Vagina (tissue), 2 donors: ENCODE measurements at regions not wholly inside any gene's neighbourhood (a gene's known extent, or its start where the extent isn't known, plus 50 kb on each side); places are given as distances from the start of the nearest gene placed in this dataset.

Source experiments
- DNase-seq, 2 donors: peaks; one replicate each; pipeline ENCODE4 v3.0.0-alpha.2; 2017; ENCODE audit errors: extremely low spot score in 2 of 2
- H3K27ac ChIP-seq: fragments of 200-600 bp; sonication (generic); one replicate; pipeline ENCODE4 v1.5.1; 2019
- H3K27me3 ChIP-seq: fragments of 200-600 bp; sonication (generic); one replicate; pipeline ENCODE4 v1.5.1; 2019
- H3K36me3 ChIP-seq, 2 donors: fragments of 200-600 bp; sonication (generic); one replicate each; pipeline ENCODE4 v1.5.1; 2017 to 2019
- H3K4me1 ChIP-seq: fragments of 200-600 bp; sonication (generic); one replicate; pipeline ENCODE4 v1.5.1; 2019
- H3K4me3 ChIP-seq, 2 donors: fragments of 200-600 bp; sonication (generic); 1 replicate in 1 of 2; 2 replicates in 1 of 2; pipeline ENCODE4 v1.5.1; 2016 to 2019
- H3K9me3 ChIP-seq: fragments of 200-600 bp; sonication (generic); one replicate; pipeline ENCODE4 v1.5.1; 2019
- POLR2A ChIP-seq, 2 donors: fragments of 450-650 bp; IDR thresholded peaks; one replicate each; pipeline ENCODE4 v1.6.1; 2017; ENCODE audit warnings: antibody characterized with exemption in 2 of 2, mild to moderate bottlenecking in 2 of 2, moderate library complexity in 2 of 2
- POLR2AphosphoS5 ChIP-seq, 2 donors: sonication (generic); formaldehyde crosslinking; IDR thresholded peaks; one replicate each; pipeline ENCODE4 v1.9.0; 2017; ENCODE audit warnings: antibody characterized with exemption in 2 of 2, mild to moderate bottlenecking in 2 of 2, low read depth in 1 of 2; ENCODE audit not compliant: insufficient read depth in 1 of 2
- intact Hi-C: fragments of 100-400 bp; cut with DNase I; formaldehyde crosslinking; loops from one replicate; pipeline ENCODE4 v1.15.1; 2023
- TF ChIP-seq, protein P1 (sequence below), 3 experiments: fragments of 450-650 bp in 2 of 3; fragments of 200-600 bp in 1 of 3; sonication (generic) in 1 of 3; IDR thresholded peaks; one replicate each; pipeline ENCODE4 v1.5.1; 2017 to 2019; ENCODE audit warnings: antibody characterized with exemption in 3 of 3, mild to moderate bottlenecking in 2 of 3, moderate library complexity in 2 of 3

- Histone ChIP-seq H3K4me3 (no peak overlapping the region), H3K27me3 (no peaks in the 10 kb centered on the region), H3K9me3 (no peaks in the 10 kb centered on the region), H3K4me1 (peaks cover 16% of the 10 kb centered on the region), H3K36me3 (no peaks in the 10 kb centered on the region), H3K27ac (no peak overlapping the region)
- intact Hi-C loops = no loop called here
- no peak for DNase-seq
- no peak for TF ChIP-seq POLR2A (IDR thresholded peaks at IDR 0.05)
- TF ChIP-seq, protein P1, sequence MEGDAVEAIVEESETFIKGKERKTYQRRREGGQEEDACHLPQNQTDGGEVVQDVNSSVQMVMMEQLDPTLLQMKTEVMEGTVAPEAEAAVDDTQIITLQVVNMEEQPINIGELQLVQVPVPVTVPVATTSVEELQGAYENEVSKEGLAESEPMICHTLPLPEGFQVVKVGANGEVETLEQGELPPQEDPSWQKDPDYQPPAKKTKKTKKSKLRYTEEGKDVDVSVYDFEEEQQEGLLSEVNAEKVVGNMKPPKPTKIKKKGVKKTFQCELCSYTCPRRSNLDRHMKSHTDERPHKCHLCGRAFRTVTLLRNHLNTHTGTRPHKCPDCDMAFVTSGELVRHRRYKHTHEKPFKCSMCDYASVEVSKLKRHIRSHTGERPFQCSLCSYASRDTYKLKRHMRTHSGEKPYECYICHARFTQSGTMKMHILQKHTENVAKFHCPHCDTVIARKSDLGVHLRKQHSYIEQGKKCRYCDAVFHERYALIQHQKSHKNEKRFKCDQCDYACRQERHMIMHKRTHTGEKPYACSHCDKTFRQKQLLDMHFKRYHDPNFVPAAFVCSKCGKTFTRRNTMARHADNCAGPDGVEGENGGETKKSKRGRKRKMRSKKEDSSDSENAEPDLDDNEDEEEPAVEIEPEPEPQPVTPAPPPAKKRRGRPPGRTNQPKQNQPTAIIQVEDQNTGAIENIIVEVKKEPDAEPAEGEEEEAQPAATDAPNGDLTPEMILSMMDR (IDR thresholded peaks at IDR 0.05) = no peak
- TF ChIP-seq POLR2AphosphoS5 (IDR thresholded peaks at IDR 0.05; ENCODE audit: insufficient read depth in 1 of 2, low read depth in 1 of 2) = no peak
These were observed 135.1 kb downstream of the MRPL14 start for GRCh38 chr6:43992126-43992663.

DNA sequence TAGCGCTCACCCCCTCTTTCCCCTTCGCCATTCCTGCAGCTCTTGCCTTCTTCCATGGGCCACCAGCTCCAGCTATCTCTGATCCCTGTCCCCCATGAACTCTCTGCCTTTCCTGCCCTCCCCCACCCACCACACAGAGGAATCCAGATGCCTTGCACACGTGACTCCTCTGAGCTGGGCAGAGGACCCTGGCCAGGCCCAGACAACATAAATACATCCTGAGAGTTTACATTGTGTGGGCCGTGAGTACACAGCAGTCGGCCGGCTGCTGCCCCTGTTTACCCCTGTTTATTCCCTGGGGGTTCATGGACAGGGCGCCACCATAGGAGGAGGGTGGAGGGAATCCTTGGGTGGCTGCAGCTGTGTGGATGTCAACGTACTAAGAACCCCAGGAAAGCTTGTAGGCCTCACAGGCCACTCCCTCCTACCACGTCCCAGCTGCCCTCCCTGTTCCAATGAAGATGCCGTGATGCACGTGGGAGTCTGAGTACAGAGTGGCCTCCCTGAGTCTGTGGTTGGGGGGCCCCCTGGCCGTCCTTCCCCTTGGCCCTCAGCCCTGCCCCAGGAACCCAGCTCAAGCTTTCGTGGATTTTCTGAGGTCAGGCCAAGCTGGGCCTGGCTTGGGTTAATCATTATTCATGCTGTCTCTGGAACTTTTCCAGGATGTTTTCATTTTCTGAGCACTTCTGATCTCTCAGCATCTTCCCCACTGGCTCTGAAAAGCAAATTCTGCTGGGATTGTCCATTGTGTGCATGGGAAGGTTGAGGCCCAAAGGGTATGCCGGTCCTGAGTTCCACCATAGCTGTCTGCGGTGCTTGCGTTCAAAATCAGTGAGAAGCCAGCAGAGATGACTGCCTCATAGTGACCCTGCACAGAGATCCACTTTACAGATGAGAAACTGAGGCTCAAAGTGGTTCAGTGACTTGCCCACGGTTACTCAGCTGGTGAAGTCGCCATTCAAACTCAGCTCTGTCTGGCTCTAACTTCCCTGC, 136.3 kb downstream of the MRPL14 start:
- DNase-seq = no peak

GRCh38 chr6:43990275-43990626, 137.0 kb downstream of the MRPL14 start:
- H3K4me1 ChIP-seq = peaks cover 16% of the 10 kb centered on the region
- H3K27me3 ChIP-seq = no peaks in the 10 kb centered on the region
- TF ChIP-seq POLR2AphosphoS5 (IDR thresholded peaks at IDR 0.05; ENCODE audit: insufficient read depth in 1 of 2, low read depth in 1 of 2) (no peak), POLR2A (IDR thresholded peaks at IDR 0.05) (no peak)
- TF ChIP-seq, protein P1 (IDR thresholded peaks at IDR 0.05) = no peak
- intact Hi-C loops = no loop called here
- no peak overlapping the region for H3K4me3 ChIP-seq
- DNase-seq = no peak
- H3K9me3 ChIP-seq = no peaks in the 10 kb centered on the region
- peak overlapping the region; percentile 12 for H3K27ac ChIP-seq
- H3K36me3 ChIP-seq = no peaks in the 10 kb centered on the region

More for the DNA sequence above, 136.3 kb downstream of the MRPL14 start:
- H3K36me3 ChIP-seq = no peaks in the 10 kb centered on the region
- TF ChIP-seq POLR2AphosphoS5 (IDR thresholded peaks at IDR 0.05; ENCODE audit: insufficient read depth in 1 of 2, low read depth in 1 of 2) (peak in 1 of 2 donors; percentile 51), POLR2A (IDR thresholded peaks at IDR 0.05) (no peak)
- peak overlapping the region; percentile 12 for H3K27ac ChIP-seq
- intact Hi-C loops = no loop called here
- no peak overlapping the region for H3K4me3 ChIP-seq
- H3K9me3 ChIP-seq = no peaks in the 10 kb centered on the region
- H3K4me1 ChIP-seq = peaks cover 16% of the 10 kb centered on the region
- no peaks in the 10 kb centered on the region for H3K27me3 ChIP-seq

DNA sequence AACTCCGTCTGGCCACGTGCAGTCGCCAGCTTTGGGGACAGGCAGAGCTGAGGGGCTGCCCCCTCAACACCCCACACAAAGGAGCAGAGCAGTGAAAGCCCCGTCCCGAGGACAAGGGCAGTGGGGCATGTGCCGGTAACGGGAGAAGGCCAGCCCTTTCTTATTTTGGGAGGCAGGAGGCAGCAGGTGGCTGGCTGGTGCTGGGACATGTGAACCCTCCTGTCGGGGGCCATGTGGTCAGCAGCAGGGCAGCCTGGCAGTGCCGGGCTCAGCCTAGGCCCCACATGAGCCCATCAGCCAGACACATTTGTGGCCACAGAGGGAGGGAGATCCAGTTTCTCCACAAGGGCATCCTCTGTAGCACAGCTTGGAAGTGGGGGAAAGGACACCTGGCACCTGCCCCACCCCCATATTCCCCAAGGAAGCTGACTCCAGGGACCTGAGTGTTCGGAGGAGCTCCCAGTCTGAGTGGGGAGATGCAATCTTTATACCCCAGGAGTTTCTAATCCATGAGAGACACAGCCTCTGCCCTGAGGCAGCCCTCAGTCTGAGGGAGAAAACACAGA, 137.6 kb downstream of the MRPL14 start:
- no peak overlapping the region for H3K27ac ChIP-seq
- H3K27me3 ChIP-seq = no peaks in the 10 kb centered on the region
- H3K4me1 ChIP-seq = peaks cover 16% of the 10 kb centered on the region
- TF ChIP-seq POLR2A (IDR thresholded peaks at IDR 0.05) (no peak), POLR2AphosphoS5 (IDR thresholded peaks at IDR 0.05; ENCODE audit: insufficient read depth in 1 of 2, low read depth in 1 of 2) (no peak)
- TF ChIP-seq, protein P1 (IDR thresholded peaks at IDR 0.05) = no peak
- H3K36me3 ChIP-seq = no peaks in the 10 kb centered on the region
- DNase-seq = no peak
- no peak overlapping the region for H3K4me3 ChIP-seq
- intact Hi-C loops = no loop called here
- H3K9me3 ChIP-seq = no peaks in the 10 kb centered on the region

DNA sequence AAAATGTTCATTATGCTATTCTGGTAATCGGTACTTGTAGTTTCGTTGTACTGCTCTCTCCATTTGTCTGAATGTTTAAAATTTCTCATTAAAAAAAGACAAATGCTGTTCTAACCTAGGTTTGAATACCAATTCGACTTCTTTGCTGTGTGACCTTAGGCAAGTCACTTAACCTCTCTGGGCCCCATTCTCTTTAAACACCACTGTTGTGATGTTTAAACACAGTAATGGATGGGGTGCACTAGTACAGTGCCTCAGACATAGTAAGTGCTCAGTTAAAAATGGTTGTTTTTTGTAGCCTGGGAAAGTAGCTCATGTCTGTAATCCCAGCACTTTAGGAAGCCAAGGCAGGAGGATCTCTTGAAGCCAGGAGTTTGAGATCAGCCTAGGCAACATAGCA, 138.5 kb downstream of the MRPL14 start:
- intact Hi-C loops = no loop called here
- TF ChIP-seq POLR2AphosphoS5 (IDR thresholded peaks at IDR 0.05; ENCODE audit: insufficient read depth in 1 of 2, low read depth in 1 of 2) = no peak
- no peak for TF ChIP-seq POLR2A (IDR thresholded peaks at IDR 0.05)
- TF ChIP-seq, protein P1 (IDR thresholded peaks at IDR 0.05) = no peak
- no peaks in the 10 kb centered on the region for H3K9me3 ChIP-seq
- H3K27me3 ChIP-seq = no peaks in the 10 kb centered on the region
- DNase-seq = no peak
- no peaks in the 10 kb centered on the region for H3K36me3 ChIP-seq
- peaks cover 16% of the 10 kb centered on the region for H3K4me1 ChIP-seq
- H3K27ac ChIP-seq = no peak overlapping the region
- H3K4me3 ChIP-seq = no peak overlapping the region
